Mesenchymal stem cell (in vitro differentiated cells and primary cell): ENCODE measurements at regions not wholly inside any gene's neighbourhood (a gene's known extent, or its start where the extent isn't known, plus 50 kb on each side); places are given as distances from the start of the nearest gene placed in this dataset.

Source experiments
- DNase-seq: peaks from one replicate; pipeline ENCODE4 v3.0.0-alpha.2; 2013
- H2AFZ ChIP-seq: one replicate; pipeline ENCODE4 v1.6.1; 2013; ENCODE audit warnings: low read depth, mild to moderate bottlenecking, control low read depth, inconsistent platforms, low read length, moderate library complexity
- H2AK5ac ChIP-seq: 2 replicates; pipeline ENCODE4 v1.6.1; 2013; ENCODE audit warnings: low read length, moderate library complexity, mild to moderate bottlenecking, inconsistent platforms; ENCODE audit not compliant: severe bottlenecking
- H2BK120ac ChIP-seq: one replicate; pipeline ENCODE4 v1.6.1; 2013; ENCODE audit warnings: low read depth, mild to moderate bottlenecking, inconsistent platforms, low read length, moderate library complexity
- H2BK12ac ChIP-seq, 2 experiments: one replicate each; pipeline ENCODE4 v1.6.1; 2013; ENCODE audit warnings: inconsistent platforms in 2 of 2, low read length in 2 of 2, mild to moderate bottlenecking in 2 of 2, moderate library complexity in 2 of 2, control low read depth in 1 of 2
- H2BK15ac ChIP-seq: one replicate; pipeline ENCODE4 v1.6.1; 2013; ENCODE audit warnings: mild to moderate bottlenecking, low read depth, inconsistent platforms; ENCODE audit not compliant: poor library complexity, severe bottlenecking
- H2BK5ac ChIP-seq: 2 replicates; pipeline ENCODE4 v1.6.1; 2013; ENCODE audit warnings: low read depth, mild to moderate bottlenecking, low read length, control low read depth, inconsistent platforms; ENCODE audit not compliant: poor library complexity, severe bottlenecking
- H3K14ac ChIP-seq, 2 experiments: one replicate each; pipeline ENCODE4 v1.6.1; 2013; ENCODE audit warnings: inconsistent platforms in 2 of 2, low read length in 2 of 2, control low read depth in 1 of 2, mild to moderate bottlenecking in 1 of 2, moderate library complexity in 1 of 2
- H3K18ac ChIP-seq, 2 experiments: one replicate each; pipeline ENCODE4 v1.6.1; 2013; ENCODE audit warnings: inconsistent platforms in 2 of 2, low read length in 2 of 2, control low read depth in 1 of 2, low read depth in 1 of 2, mild to moderate bottlenecking in 1 of 2
- H3K23ac ChIP-seq, 2 experiments: one replicate each; pipeline ENCODE4 v1.6.1; 2013; ENCODE audit warnings: inconsistent platforms in 2 of 2, low read length in 2 of 2, mild to moderate bottlenecking in 2 of 2, moderate library complexity in 2 of 2, control low read depth in 1 of 2
- H3K27ac ChIP-seq: 2 replicates; pipeline ENCODE4 v1.5.1; 2013; ENCODE audit warnings: mild to moderate bottlenecking, moderate library complexity, low read length, control low read depth, inconsistent platforms; ENCODE audit not compliant: poor library complexity, severe bottlenecking
- H3K27me3 ChIP-seq, 2 experiments: 2 replicates each; pipeline versions ENCODE4 v1.6.1 to v1.7.0; 2013; ENCODE audit warnings: low read length in 2 of 2, mild to moderate bottlenecking in 2 of 2, moderate library complexity in 2 of 2, control low read depth in 1 of 2, inconsistent platforms in 1 of 2; ENCODE audit not compliant: control insufficient read depth in 1 of 2, insufficient read depth in 1 of 2
- H3K36me3 ChIP-seq, 2 experiments: 2 replicates each; pipeline versions ENCODE4 v1.6.1 to v1.7.0; 2013; ENCODE audit warnings: low read length in 2 of 2, control low read depth in 1 of 2, inconsistent platforms in 1 of 2, low read depth in 1 of 2, mild to moderate bottlenecking in 1 of 2; ENCODE audit not compliant: insufficient read depth in 2 of 2, control insufficient read depth in 1 of 2
- H3K4ac ChIP-seq, 2 experiments: one replicate each; pipeline ENCODE4 v1.6.1; 2013; ENCODE audit warnings: inconsistent platforms in 2 of 2, low read length in 2 of 2, mild to moderate bottlenecking in 2 of 2, moderate library complexity in 2 of 2, control low read depth in 1 of 2, low read depth in 1 of 2
- H3K4me1 ChIP-seq: 2 replicates; pipeline ENCODE4 v1.6.1; 2013; ENCODE audit warnings: low read depth, low read length, control low read depth; ENCODE audit not compliant: control insufficient read depth, insufficient read depth
- H3K4me2 ChIP-seq: 2 replicates; pipeline ENCODE4 v1.6.1; 2013; ENCODE audit warnings: low read length, mild to moderate bottlenecking, inconsistent platforms; ENCODE audit not compliant: poor library complexity, severe bottlenecking
- H3K4me3 ChIP-seq, 2 experiments: 2 replicates each; pipeline versions ENCODE4 v1.5.1 to v1.7.0; 2013; ENCODE audit warnings: low read length in 2 of 2, mild to moderate bottlenecking in 2 of 2, control low read depth in 1 of 2, low read depth in 1 of 2; ENCODE audit not compliant: insufficient read depth in 1 of 2
- H3K79me1 ChIP-seq: replicated peaks from 2 replicates; pipeline ENCODE4 v1.6.1; 2013; ENCODE audit warnings: mild to moderate bottlenecking, control low read depth, low read length, inconsistent platforms; ENCODE audit not compliant: poor library complexity, severe bottlenecking
- H3K9ac ChIP-seq: 2 replicates; pipeline ENCODE4 v1.7.0; 2013; ENCODE audit warnings: mild to moderate bottlenecking, low read length, moderate library complexity
- H3K9me3 ChIP-seq: 2 replicates; pipeline ENCODE4 v1.7.0; 2013; ENCODE audit warnings: mild to moderate bottlenecking, low read length; ENCODE audit not compliant: control insufficient read depth
- H4K8ac ChIP-seq: one replicate; pipeline ENCODE4 v1.6.1; 2013; ENCODE audit warnings: inconsistent platforms, mild to moderate bottlenecking, low read length, moderate library complexity
- H4K91ac ChIP-seq: one replicate; pipeline ENCODE4 v1.6.1; 2013; ENCODE audit warnings: mild to moderate bottlenecking, low read length, inconsistent platforms
- WGBS: methylation state at CpG from one replicate; pipeline ENCODE4 v1.1.7; 2013; ENCODE audit warnings: mixed read lengths; 5-methylcytosine and 5-hydroxymethylcytosine counted together

- H3K23ac ChIP-seq: no peak overlapping the region
- H3K4me1 ChIP-seq: no peaks in the 10 kb centered on the region
- peaks cover 0 to 12% of the 10 kb centered on the region in 2 experiments for H3K27me3 ChIP-seq
- DNase-seq: no peak
- no peak overlapping the region for H3K14ac ChIP-seq
- no peak overlapping the region for H3K9ac ChIP-seq
- no peak overlapping the region for H2AK5ac ChIP-seq
- H2BK120ac ChIP-seq: no peak overlapping the region
- no peaks in the 10 kb centered on the region for H3K79me1 ChIP-seq
- no peak overlapping the region for H4K8ac ChIP-seq
- H3K27ac ChIP-seq: no peak overlapping the region
- no peak overlapping the region for H3K4me3 ChIP-seq
- H4K91ac ChIP-seq: no peak overlapping the region
- H2BK5ac ChIP-seq: no peak overlapping the region
- H2AFZ ChIP-seq: no peak overlapping the region
- H3K4me2 ChIP-seq: no peak overlapping the region
- H3K4ac ChIP-seq: no peak overlapping the region
- H3K18ac ChIP-seq: no peak overlapping the region
- H2BK15ac ChIP-seq: no peak overlapping the region
- H3K36me3 ChIP-seq: no peaks in the 10 kb centered on the region
- no peak overlapping the region for H2BK12ac ChIP-seq
- 72% methylated on average over 11 of the region's 11 CpGs for WGBS
- H3K9me3 ChIP-seq: peaks cover 10% of the 10 kb centered on the region
Observed at GRCh38 chr5:175001876-175002645, 277.7 kb downstream of the MSX2 start.

DNA sequence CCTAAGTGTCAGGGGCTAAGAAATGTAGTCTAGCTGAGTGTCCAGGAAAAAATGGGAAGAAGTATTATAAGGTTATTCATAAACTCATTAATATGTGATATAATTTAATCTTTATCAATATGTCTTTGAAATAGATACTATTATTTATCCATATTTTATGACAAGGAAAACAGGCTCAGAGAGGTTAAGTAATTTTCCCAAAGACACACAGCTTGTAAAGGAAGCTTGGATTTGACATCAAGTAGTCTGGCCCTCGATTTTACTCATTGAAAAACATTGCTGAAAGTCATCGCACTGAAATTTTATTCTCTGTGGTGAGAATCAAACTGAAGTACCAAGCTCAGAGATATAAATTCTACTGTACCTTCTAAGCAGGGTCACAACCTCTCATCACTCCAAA lies 276.9 kb downstream of the MSX2 start:
- no peak overlapping the region for H2BK120ac ChIP-seq
- H3K4me2 ChIP-seq: no peak overlapping the region
- no peak overlapping the region for H3K23ac ChIP-seq
- H3K18ac ChIP-seq: no peak overlapping the region
- no peak overlapping the region for H2BK5ac ChIP-seq
- H4K8ac ChIP-seq: no peak overlapping the region
- no peak overlapping the region for H2AK5ac ChIP-seq
- 67% methylated on average over 2 of the region's 2 CpGs for WGBS
- no peaks in the 10 kb centered on the region for H3K79me1 ChIP-seq
- H3K27ac ChIP-seq: no peak overlapping the region
- peaks cover 0 to 12% of the 10 kb centered on the region in 2 experiments for H3K27me3 ChIP-seq
- H3K9me3 ChIP-seq: peaks cover 10% of the 10 kb centered on the region
- H3K14ac ChIP-seq: no peak overlapping the region
- no peak overlapping the region for H3K4ac ChIP-seq
- H3K4me1 ChIP-seq: no peaks in the 10 kb centered on the region
- H2BK12ac ChIP-seq: no peak overlapping the region
- H3K9ac ChIP-seq: no peak overlapping the region
- H3K4me3 ChIP-seq: no peak overlapping the region
- no peak for DNase-seq
- H2BK15ac ChIP-seq: no peak overlapping the region
- no peak overlapping the region for H4K91ac ChIP-seq
- H3K36me3 ChIP-seq: no peaks in the 10 kb centered on the region
- H2AFZ ChIP-seq: no peak overlapping the region

- H2AK5ac ChIP-seq: no peak overlapping the region
- H3K4me1 ChIP-seq: no peaks in the 10 kb centered on the region
- no peaks in the 10 kb centered on the region for H3K36me3 ChIP-seq
- H2BK15ac ChIP-seq: no peak overlapping the region
- no peak overlapping the region for H2BK120ac ChIP-seq
- H3K4ac ChIP-seq: no peak overlapping the region
- H3K27me3 ChIP-seq: peaks cover 0 to 10% of the 10 kb centered on the region in 2 experiments
- H4K91ac ChIP-seq: no peak overlapping the region
- no peak overlapping the region for H3K9ac ChIP-seq
- H3K4me2 ChIP-seq: no peak overlapping the region
- H3K27ac ChIP-seq: no peak overlapping the region
- H4K8ac ChIP-seq: peak overlapping the region; percentile 17
- H3K23ac ChIP-seq: no peak overlapping the region
- no peak overlapping the region for H3K14ac ChIP-seq
- no peak for DNase-seq
- WGBS: 58% methylated on average over 8 of the region's 8 CpGs
- H3K4me3 ChIP-seq: no peak overlapping the region
- no peak overlapping the region for H3K18ac ChIP-seq
- peaks cover 17% of the 10 kb centered on the region for H3K9me3 ChIP-seq
- H2BK12ac ChIP-seq: no peak overlapping the region
- no peak overlapping the region for H2BK5ac ChIP-seq
- H2AFZ ChIP-seq: no peak overlapping the region
- H3K79me1 ChIP-seq: no peaks in the 10 kb centered on the region
Observed at GRCh38 chr5:174999581-174999980, 275.2 kb downstream of the MSX2 start.

GRCh38 chr5:174998131-174998730 lies 273.8 kb downstream of the MSX2 start:
- no peak overlapping the region for H3K4me2 ChIP-seq
- H4K8ac ChIP-seq: no peak overlapping the region
- H2BK12ac ChIP-seq: no peak overlapping the region
- 71% methylated on average over 3 of the region's 5 CpGs for WGBS
- peaks cover 17% of the 10 kb centered on the region for H3K9me3 ChIP-seq
- no peak overlapping the region for H3K23ac ChIP-seq
- H3K27me3 ChIP-seq: peaks cover 0 to 9% of the 10 kb centered on the region in 2 experiments
- no peak overlapping the region for H3K27ac ChIP-seq
- no peak overlapping the region for H2AK5ac ChIP-seq
- no peak overlapping the region for H3K4ac ChIP-seq
- H2BK5ac ChIP-seq: no peak overlapping the region
- DNase-seq: no peak
- H3K9ac ChIP-seq: no peak overlapping the region
- H2AFZ ChIP-seq: no peak overlapping the region
- H3K14ac ChIP-seq: no peak overlapping the region
- no peaks in the 10 kb centered on the region for H3K36me3 ChIP-seq
- no peaks in the 10 kb centered on the region for H3K4me1 ChIP-seq
- H2BK15ac ChIP-seq: no peak overlapping the region
- H2BK120ac ChIP-seq: no peak overlapping the region
- no peaks in the 10 kb centered on the region for H3K79me1 ChIP-seq
- no peak overlapping the region for H3K18ac ChIP-seq
- H3K4me3 ChIP-seq: no peak overlapping the region
- H4K91ac ChIP-seq: no peak overlapping the region
